ENCODE measurements at regions not wholly inside any gene's neighbourhood (a gene's known extent, or its start where the extent isn't known, plus 50 kb on each side); places are given as distances from the start of the nearest gene placed in this dataset.

- TF ChIP-seq CTCF (IDR thresholded peaks at IDR 0.05), result no peak
- no peak for TF ChIP-seq POLR2AphosphoS5 (IDR thresholded peaks at IDR 0.05)
Measured at GRCh38 chr7:156554488-156554887, 86.1 kb upstream of the RNF32 start.

All from suprapubic skin (tissue), 3 donors.